ENCODE measurements at regions not wholly inside any gene's neighbourhood (a gene's known extent, or its start where the extent isn't known, plus 50 kb on each side); places are given as distances from the start of the nearest gene placed in this dataset.

DNA sequence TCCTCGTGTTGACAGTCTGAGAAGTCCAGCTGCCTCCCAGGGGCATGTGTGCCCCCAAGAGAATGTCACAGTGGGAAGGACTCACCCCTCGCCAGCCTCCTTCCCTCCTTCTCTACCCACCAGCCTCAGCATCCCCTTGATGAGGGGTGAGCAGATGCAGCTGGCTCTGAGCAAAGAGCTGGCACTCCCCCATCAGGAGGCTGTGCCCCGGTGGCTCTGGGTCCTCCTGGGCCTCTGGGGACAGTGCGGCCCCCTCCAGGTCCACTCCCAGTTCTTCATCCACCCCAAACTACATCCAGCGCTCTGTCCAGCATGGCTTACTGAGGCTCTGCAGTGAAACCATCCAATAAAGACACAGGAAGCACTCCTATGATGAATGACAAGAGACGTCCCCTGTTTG lies 210.4 kb downstream of the BRD1 start:
- H3K27ac ChIP-seq (ENCODE audit: low read length): no peak overlapping the region
- no peak overlapping the region for H3K4me3 ChIP-seq (ENCODE audit: low read depth in 2 of 2, low read length in 2 of 2)
- no peaks in the 10 kb centered on the region for H3K4me1 ChIP-seq (ENCODE audit: control insufficient read depth, insufficient read depth, low read length)
- ATAC-seq (no peak), DNase-seq (ENCODE audit: low read depth, low spot score) (no peak)
- POLR2A ChIA-PET: no interaction called here
- H3K36me3 ChIP-seq (ENCODE audit: control insufficient read depth, insufficient read depth, low read length): no peaks in the 10 kb centered on the region
- intact Hi-C loops (cut with micrococcal nuclease; ENCODE audit: unreplicated experiment) (no loop called here), in situ Hi-C loops (cut with HindIII; ENCODE audit: low pct_unique_long_range_greater_than_20kb, low sequenced_read_pairs) (no loop called here)
- no peaks in the 10 kb centered on the region for H3K9me3 ChIP-seq (ENCODE audit: control insufficient read depth, insufficient read depth, low read depth, low read length)
- CTCF ChIA-PET: no interaction called here
- no TSS peak for BruUV-seq (replicated peaks)
- TF ChIP-seq, protein P1, sequence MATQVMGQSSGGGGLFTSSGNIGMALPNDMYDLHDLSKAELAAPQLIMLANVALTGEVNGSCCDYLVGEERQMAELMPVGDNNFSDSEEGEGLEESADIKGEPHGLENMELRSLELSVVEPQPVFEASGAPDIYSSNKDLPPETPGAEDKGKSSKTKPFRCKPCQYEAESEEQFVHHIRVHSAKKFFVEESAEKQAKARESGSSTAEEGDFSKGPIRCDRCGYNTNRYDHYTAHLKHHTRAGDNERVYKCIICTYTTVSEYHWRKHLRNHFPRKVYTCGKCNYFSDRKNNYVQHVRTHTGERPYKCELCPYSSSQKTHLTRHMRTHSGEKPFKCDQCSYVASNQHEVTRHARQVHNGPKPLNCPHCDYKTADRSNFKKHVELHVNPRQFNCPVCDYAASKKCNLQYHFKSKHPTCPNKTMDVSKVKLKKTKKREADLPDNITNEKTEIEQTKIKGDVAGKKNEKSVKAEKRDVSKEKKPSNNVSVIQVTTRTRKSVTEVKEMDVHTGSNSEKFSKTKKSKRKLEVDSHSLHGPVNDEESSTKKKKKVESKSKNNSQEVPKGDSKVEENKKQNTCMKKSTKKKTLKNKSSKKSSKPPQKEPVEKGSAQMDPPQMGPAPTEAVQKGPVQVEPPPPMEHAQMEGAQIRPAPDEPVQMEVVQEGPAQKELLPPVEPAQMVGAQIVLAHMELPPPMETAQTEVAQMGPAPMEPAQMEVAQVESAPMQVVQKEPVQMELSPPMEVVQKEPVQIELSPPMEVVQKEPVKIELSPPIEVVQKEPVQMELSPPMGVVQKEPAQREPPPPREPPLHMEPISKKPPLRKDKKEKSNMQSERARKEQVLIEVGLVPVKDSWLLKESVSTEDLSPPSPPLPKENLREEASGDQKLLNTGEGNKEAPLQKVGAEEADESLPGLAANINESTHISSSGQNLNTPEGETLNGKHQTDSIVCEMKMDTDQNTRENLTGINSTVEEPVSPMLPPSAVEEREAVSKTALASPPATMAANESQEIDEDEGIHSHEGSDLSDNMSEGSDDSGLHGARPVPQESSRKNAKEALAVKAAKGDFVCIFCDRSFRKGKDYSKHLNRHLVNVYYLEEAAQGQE (IDR thresholded peaks at IDR 0.05; ENCODE audit: insufficient read depth in 1 of 2, low read depth in 2 of 2, low read length in 1 of 2): no peak
- TF ChIP-seq, protein P2, sequence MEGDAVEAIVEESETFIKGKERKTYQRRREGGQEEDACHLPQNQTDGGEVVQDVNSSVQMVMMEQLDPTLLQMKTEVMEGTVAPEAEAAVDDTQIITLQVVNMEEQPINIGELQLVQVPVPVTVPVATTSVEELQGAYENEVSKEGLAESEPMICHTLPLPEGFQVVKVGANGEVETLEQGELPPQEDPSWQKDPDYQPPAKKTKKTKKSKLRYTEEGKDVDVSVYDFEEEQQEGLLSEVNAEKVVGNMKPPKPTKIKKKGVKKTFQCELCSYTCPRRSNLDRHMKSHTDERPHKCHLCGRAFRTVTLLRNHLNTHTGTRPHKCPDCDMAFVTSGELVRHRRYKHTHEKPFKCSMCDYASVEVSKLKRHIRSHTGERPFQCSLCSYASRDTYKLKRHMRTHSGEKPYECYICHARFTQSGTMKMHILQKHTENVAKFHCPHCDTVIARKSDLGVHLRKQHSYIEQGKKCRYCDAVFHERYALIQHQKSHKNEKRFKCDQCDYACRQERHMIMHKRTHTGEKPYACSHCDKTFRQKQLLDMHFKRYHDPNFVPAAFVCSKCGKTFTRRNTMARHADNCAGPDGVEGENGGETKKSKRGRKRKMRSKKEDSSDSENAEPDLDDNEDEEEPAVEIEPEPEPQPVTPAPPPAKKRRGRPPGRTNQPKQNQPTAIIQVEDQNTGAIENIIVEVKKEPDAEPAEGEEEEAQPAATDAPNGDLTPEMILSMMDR (IDR thresholded peaks at IDR 0.05): no peak
- TF ChIP-seq SIN3A (IDR thresholded peaks at IDR 0.05; ENCODE audit: borderline replicate concordance, insufficient read depth, low read depth, low read length): no peak
- TF ChIP-seq POLR2AphosphoS5 (IDR thresholded peaks at IDR 0.05; ENCODE audit: low read depth, low read length): no peak
- TF ChIP-seq TCF7L2 (IDR thresholded peaks at IDR 0.05; ENCODE audit: low read depth, low read length): no peak
- H3K27me3 ChIP-seq (ENCODE audit: control insufficient read depth, insufficient read depth, low read length): no peaks in the 10 kb centered on the region; the same call in 1 of the 2 replicates

DNA sequence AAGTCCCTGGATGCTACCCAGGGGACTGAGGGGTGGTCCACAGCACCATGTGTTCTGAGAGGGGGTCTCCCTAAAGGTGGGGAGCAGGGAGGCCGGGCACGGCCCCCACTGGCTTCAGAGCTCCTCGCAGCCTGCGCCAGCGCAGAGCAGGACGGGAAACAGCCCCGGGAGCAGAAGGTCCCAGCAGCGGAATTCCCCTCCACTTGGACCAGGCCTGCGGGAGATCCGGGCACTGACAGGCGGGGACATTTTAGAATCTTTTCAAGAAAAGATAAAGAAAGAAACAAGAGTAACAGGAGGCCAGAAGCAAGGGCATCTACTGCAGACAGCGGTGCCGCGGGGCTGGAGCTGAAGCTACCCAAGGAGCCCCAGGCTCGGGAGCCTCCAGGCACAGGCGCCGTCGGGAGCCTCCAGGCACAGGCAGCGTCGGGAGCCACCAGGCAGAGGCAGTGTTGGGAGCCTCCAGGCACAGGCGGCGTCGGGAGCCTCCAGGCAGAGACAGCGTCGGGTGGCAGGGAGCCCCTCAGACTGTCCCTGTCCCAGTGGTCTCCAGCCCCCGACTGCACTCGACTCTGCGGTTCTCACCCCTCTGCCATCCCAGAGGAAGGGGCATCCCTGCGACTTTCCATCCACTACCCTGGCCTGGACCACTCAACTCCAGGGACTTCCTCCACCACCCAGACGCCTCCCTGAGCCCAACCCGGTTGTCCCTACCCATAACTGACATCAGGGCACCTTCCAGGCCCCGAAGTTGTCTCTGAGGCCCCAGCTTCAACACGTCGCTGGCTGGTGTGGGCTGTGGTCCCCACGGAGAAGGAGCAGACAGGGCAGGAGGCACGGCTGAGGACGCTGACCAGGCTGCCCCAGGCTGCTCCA lies 211.1 kb downstream of the BRD1 start:
- no peak overlapping the region for H3K4me3 ChIP-seq (ENCODE audit: low read depth in 2 of 2, low read length in 2 of 2)
- intact Hi-C loops (cut with micrococcal nuclease; ENCODE audit: unreplicated experiment): no loop called here

More for the DNA sequence above, 211.1 kb downstream of the BRD1 start:
- POLR2A ChIA-PET: no interaction called here
- Histone ChIP-seq H3K9me3 (ENCODE audit: control insufficient read depth, insufficient read depth, low read depth, low read length) (no peaks in the 10 kb centered on the region), H3K4me1 (ENCODE audit: control insufficient read depth, insufficient read depth, low read length) (no peaks in the 10 kb centered on the region), H3K27me3 (ENCODE audit: control insufficient read depth, insufficient read depth, low read length) (no peaks in the 10 kb centered on the region; the same call in 1 of the 2 replicates), H3K27ac (ENCODE audit: low read length) (no peak overlapping the region), H3K36me3 (ENCODE audit: control insufficient read depth, insufficient read depth, low read length) (no peaks in the 10 kb centered on the region)
- TF ChIP-seq TCF7L2 (IDR thresholded peaks at IDR 0.05; ENCODE audit: low read depth, low read length) (no peak), POLR2AphosphoS5 (IDR thresholded peaks at IDR 0.05; ENCODE audit: low read depth, low read length) (no peak), SIN3A (IDR thresholded peaks at IDR 0.05; ENCODE audit: borderline replicate concordance, insufficient read depth, low read depth, low read length) (no peak)
- TF ChIP-seq, protein P1 (IDR thresholded peaks at IDR 0.05; ENCODE audit: insufficient read depth in 1 of 2, low read depth in 2 of 2, low read length in 1 of 2): no peak
- TF ChIP-seq, protein P2 (IDR thresholded peaks at IDR 0.05): no peak
- ATAC-seq: no peak
- BruUV-seq (replicated peaks): no TSS peak
- CTCF ChIA-PET: no interaction called here
- in situ Hi-C loops (cut with HindIII; ENCODE audit: low pct_unique_long_range_greater_than_20kb, low sequenced_read_pairs): no loop called here
- no peak for DNase-seq (ENCODE audit: low read depth, low spot score)

All from Panc1 (cell line).